Stomach (tissue), 4 donors: ENCODE measurements at regions not wholly inside any gene's neighbourhood (a gene's known extent, or its start where the extent isn't known, plus 50 kb on each side); places are given as distances from the start of the nearest gene placed in this dataset.

Experiments used
- POLR2A ChIP-seq, 4 donors: fragments of 450-650 bp; IDR thresholded peaks; one replicate each; pipeline ENCODE4 v1.6.1; 2016; ENCODE audit warnings: antibody characterized with exemption in 4 of 4, control low read depth in 2 of 4, mild to moderate bottlenecking in 1 of 4, moderate library complexity in 1 of 4
- TF ChIP-seq, protein P1 (sequence below), 7 experiments: fragments of 450-650 bp in 4 of 7; fragments of 200-600 bp in 3 of 7; sonication (generic) in 3 of 7; IDR thresholded peaks; one replicate each; pipeline ENCODE4 v1.5.1; 2016 to 2019; ENCODE audit warnings: antibody characterized with exemption in 7 of 7, control low read depth in 2 of 7, mild to moderate bottlenecking in 1 of 7

DNA sequence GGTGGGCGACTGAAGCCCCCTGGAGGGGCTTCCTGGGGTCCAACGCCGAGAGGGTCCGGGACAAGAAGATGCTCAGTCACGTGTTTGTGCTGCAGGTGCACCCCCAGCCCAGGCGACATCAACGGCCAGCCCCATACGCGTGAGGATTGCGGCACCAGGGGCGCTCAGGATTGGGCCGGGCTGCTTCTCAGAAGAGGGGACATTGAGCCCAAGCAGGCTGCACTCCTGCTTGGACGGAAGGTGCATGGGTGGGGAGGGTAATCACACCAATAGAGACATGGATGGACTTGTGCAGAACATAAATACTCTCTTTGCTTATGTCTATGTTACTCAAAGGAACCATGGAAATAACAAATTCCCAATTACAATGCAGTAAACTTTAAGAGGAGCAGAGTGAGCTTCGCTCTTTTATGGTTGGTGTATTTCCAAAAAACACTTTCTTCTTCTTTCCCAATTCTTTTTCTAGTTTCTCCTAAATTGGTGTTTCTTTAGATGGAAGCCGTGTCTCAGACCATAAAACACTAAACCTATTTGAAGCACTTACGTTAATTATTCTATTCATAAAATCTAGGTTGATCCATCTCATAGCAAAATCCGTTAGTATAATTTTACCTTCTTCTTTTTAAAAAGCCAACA lies 182.7 kb downstream of the GOLGA6L6 start:
- TF ChIP-seq, protein P1, sequence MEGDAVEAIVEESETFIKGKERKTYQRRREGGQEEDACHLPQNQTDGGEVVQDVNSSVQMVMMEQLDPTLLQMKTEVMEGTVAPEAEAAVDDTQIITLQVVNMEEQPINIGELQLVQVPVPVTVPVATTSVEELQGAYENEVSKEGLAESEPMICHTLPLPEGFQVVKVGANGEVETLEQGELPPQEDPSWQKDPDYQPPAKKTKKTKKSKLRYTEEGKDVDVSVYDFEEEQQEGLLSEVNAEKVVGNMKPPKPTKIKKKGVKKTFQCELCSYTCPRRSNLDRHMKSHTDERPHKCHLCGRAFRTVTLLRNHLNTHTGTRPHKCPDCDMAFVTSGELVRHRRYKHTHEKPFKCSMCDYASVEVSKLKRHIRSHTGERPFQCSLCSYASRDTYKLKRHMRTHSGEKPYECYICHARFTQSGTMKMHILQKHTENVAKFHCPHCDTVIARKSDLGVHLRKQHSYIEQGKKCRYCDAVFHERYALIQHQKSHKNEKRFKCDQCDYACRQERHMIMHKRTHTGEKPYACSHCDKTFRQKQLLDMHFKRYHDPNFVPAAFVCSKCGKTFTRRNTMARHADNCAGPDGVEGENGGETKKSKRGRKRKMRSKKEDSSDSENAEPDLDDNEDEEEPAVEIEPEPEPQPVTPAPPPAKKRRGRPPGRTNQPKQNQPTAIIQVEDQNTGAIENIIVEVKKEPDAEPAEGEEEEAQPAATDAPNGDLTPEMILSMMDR (IDR thresholded peaks at IDR 0.05), result no peak
- TF ChIP-seq POLR2A (IDR thresholded peaks at IDR 0.05), result no peak
